H1 (cell line): ENCODE measurements at regions not wholly inside any gene's neighbourhood (a gene's known extent, or its start where the extent isn't known, plus 50 kb on each side); places are given as distances from the start of the nearest gene placed in this dataset.

Experiments
- CTCF ChIA-PET: fragments of 300-600 bp; sonication (Branson Sonifier 250); formaldehyde crosslinking; loops from one replicate; lab custom pipeline; 2021; ENCODE audit not compliant: partially characterized antibody; lab: Charles Lee
- POLR2A ChIA-PET: fragments of 300-600 bp; sonication (Branson Sonifier 250); formaldehyde crosslinking; loops from one replicate; lab custom pipeline; 2021; ENCODE audit warnings: inconsistent platforms; ENCODE audit not compliant: partially characterized antibody; lab: Charles Lee
- DNase-seq, 2 experiments: peaks; one replicate each; pipeline versions ENCODE4 v3.0.0 to v3.0.0-alpha.2; 2010 to 2022; ENCODE audit warnings: low spot score in 2 of 2, low read depth in 1 of 2, mixed read lengths in 1 of 2
- FAIRE-seq: peaks from 2 replicates; lab custom pipeline; 2011; peaks lifted over from hg19 to GRCh38; lab: Jason Lieb, UNC
- H2AFZ ChIP-seq: 2 replicates; pipeline ENCODE4 v1.8.1; 2012; ENCODE audit warnings: low read length, inconsistent platforms
- H2AK5ac ChIP-seq: 2 replicates; pipeline ENCODE4 v1.6.1; 2013; ENCODE audit warnings: low read depth, low read length
- H2BK120ac ChIP-seq: replicated peaks from 2 replicates; pipeline ENCODE3; 2013; ENCODE audit warnings: low read depth, low read length, inconsistent platforms
- H2BK12ac ChIP-seq: 2 replicates; pipeline ENCODE4 v1.6.1; 2013; ENCODE audit warnings: low read depth, low read length
- H2BK15ac ChIP-seq: 2 replicates; pipeline ENCODE4 v1.6.1; 2013; ENCODE audit warnings: low read length
- H2BK20ac ChIP-seq: 2 replicates; pipeline ENCODE4 v1.6.1; 2013; ENCODE audit warnings: low read length
- H2BK5ac ChIP-seq: 2 replicates; pipeline ENCODE4 v1.6.1; 2013; ENCODE audit warnings: low read depth, low read length
- H3K14ac ChIP-seq: 2 replicates; pipeline ENCODE4 v1.6.1; 2013; ENCODE audit warnings: inconsistent platforms; ENCODE audit not compliant: insufficient read length
- H3K18ac ChIP-seq: 2 replicates; pipeline ENCODE4 v1.6.1; 2013; ENCODE audit warnings: low read length; ENCODE audit errors: extremely low read depth
- H3K23ac ChIP-seq: 2 replicates; pipeline ENCODE4 v1.6.1; 2013; ENCODE audit warnings: inconsistent platforms; ENCODE audit not compliant: insufficient read length
- H3K23me2 ChIP-seq: 2 replicates; pipeline ENCODE4 v1.6.1; 2013; ENCODE audit warnings: low read depth, low read length
- H3K27ac ChIP-seq: 2 replicates; pipeline ENCODE4 v1.6.1; 2011; ENCODE audit warnings: low read depth, low read length, inconsistent platforms
- H3K27me3 ChIP-seq, 4 experiments: replicated peaks in 1 of 4; 1 replicate in 1 of 4; 2 replicates in 3 of 4; pipeline versions ENCODE4 v1.6.1 to v1.8.1; 2011 to 2013; ENCODE audit warnings: low read length in 3 of 4, mild to moderate bottlenecking in 3 of 4, inconsistent platforms in 2 of 4, mixed read lengths in 2 of 4, moderate library complexity in 1 of 4; ENCODE audit not compliant: control insufficient read depth in 3 of 4, insufficient read depth in 3 of 4; ENCODE audit errors: extremely low read depth in 1 of 4
- H3K36me3 ChIP-seq, 4 experiments: 2 replicates each; pipeline versions ENCODE4 v1.6.1 to v1.8.1; 2011 to 2013; ENCODE audit warnings: mild to moderate bottlenecking in 4 of 4, low read length in 3 of 4, moderate library complexity in 2 of 4, control low read depth in 1 of 4, inconsistent platforms in 1 of 4; ENCODE audit not compliant: insufficient read depth in 4 of 4, control insufficient read depth in 2 of 4
- H3K4ac ChIP-seq: replicated peaks from 2 replicates; pipeline ENCODE3; 2013; ENCODE audit warnings: low read length, low read depth, mixed read lengths, inconsistent platforms; ENCODE audit not compliant: insufficient read length
- H3K4me1 ChIP-seq, 4 experiments: replicated peaks in 1 of 4; 1 replicate in 1 of 4; 2 replicates in 3 of 4; pipeline versions ENCODE4 v1.6.1 to v1.8.1; 2011 to 2013; ENCODE audit warnings: low read length in 3 of 4, inconsistent platforms in 2 of 4, mixed read lengths in 1 of 4; ENCODE audit not compliant: insufficient read depth in 4 of 4, control insufficient read depth in 3 of 4
- H3K4me2 ChIP-seq, 2 experiments: 2 replicates each; pipeline versions ENCODE4 v1.6.1 to v1.8.1; 2011 to 2013; ENCODE audit warnings: low read depth in 2 of 2, low read length in 2 of 2, control low read depth in 1 of 2, inconsistent platforms in 1 of 2, mild to moderate bottlenecking in 1 of 2; ENCODE audit not compliant: insufficient read depth in 1 of 2
- H3K4me3 ChIP-seq, 4 experiments: fragments of 200-600, 300-600 bp in 1 of 4; sonication (generic), shearing (Covaris generic), sonication (Bioruptor Twin) in 1 of 4; 2 replicates each; pipeline versions ENCODE4 v1.5.1 to v1.8.1; 2011 to 2016; ENCODE audit warnings: low read length in 4 of 4, low read depth in 3 of 4, control low read depth in 2 of 4, inconsistent platforms in 2 of 4, mild to moderate bottlenecking in 2 of 4, mixed read lengths in 1 of 4, moderate library complexity in 1 of 4; ENCODE audit not compliant: insufficient read depth in 2 of 4; ENCODE audit errors: extremely low read depth in 1 of 4
- H3K56ac ChIP-seq: replicated peaks from 2 replicates; pipeline ENCODE3; 2013; ENCODE audit warnings: low read depth, mild to moderate bottlenecking, mixed read lengths, low read length, inconsistent platforms; ENCODE audit not compliant: insufficient read length
- H3K79me1 ChIP-seq: 2 replicates; pipeline ENCODE4 v1.6.1; 2013; ENCODE audit warnings: low read depth, low read length, control low read depth
- H3K79me2 ChIP-seq, 2 experiments: 2 replicates each; pipeline versions ENCODE4 v1.6.1 to v1.8.1; 2012 to 2013; ENCODE audit warnings: low read length in 2 of 2, mild to moderate bottlenecking in 2 of 2, inconsistent platforms in 1 of 2; ENCODE audit not compliant: insufficient read depth in 2 of 2, control insufficient read depth in 1 of 2
- H3K9ac ChIP-seq, 4 experiments: replicated peaks in 1 of 4; 1 replicate in 1 of 4; 2 replicates in 3 of 4; pipeline versions ENCODE4 v1.6.1 to v1.8.1; 2011 to 2013; ENCODE audit warnings: low read depth in 3 of 4, low read length in 3 of 4, control low read depth in 2 of 4, mild to moderate bottlenecking in 2 of 4, moderate library complexity in 2 of 4, inconsistent platforms in 1 of 4; ENCODE audit errors: extremely low read depth in 1 of 4
- H3K9me3 ChIP-seq, 2 experiments: 2 replicates each; pipeline versions ENCODE4 v1.6.1 to v1.8.1; 2012 to 2013; ENCODE audit warnings: mild to moderate bottlenecking in 2 of 2, moderate library complexity in 2 of 2, control low read depth in 1 of 2, inconsistent platforms in 1 of 2, low read depth in 1 of 2, low read length in 1 of 2, mixed read lengths in 1 of 2; ENCODE audit not compliant: insufficient read depth in 2 of 2
- H4K20me1 ChIP-seq, 2 experiments: replicated peaks in 1 of 2; 2 replicates each; pipeline versions ENCODE3 to v1.8.1; 2011 to 2013; ENCODE audit warnings: inconsistent platforms in 2 of 2, low read length in 2 of 2, mild to moderate bottlenecking in 1 of 2; ENCODE audit not compliant: insufficient read depth in 2 of 2, control insufficient read depth in 1 of 2
- H4K5ac ChIP-seq: 2 replicates; pipeline ENCODE4 v1.6.1; 2013; ENCODE audit warnings: low read length, low read depth, mixed read lengths, inconsistent platforms; ENCODE audit not compliant: insufficient read length
- H4K8ac ChIP-seq: 2 replicates; pipeline ENCODE4 v1.8.0; 2013; ENCODE audit warnings: mild to moderate bottlenecking, moderate library complexity, low read length, inconsistent platforms; ENCODE audit not compliant: insufficient read depth; ENCODE audit errors: extremely low read depth
- H4K91ac ChIP-seq: replicated peaks from 2 replicates; pipeline ENCODE3; 2013; ENCODE audit warnings: low read length, mixed read lengths, inconsistent platforms; ENCODE audit not compliant: insufficient read length
- EZH2 ChIP-seq: fragments of 200-600 bp; sonication (generic); IDR thresholded peaks from 2 replicates; pipeline ENCODE4 v1.7.1; 2012; ENCODE audit warnings: low read depth, mild to moderate bottlenecking, moderate library complexity, low read length, inconsistent platforms; ENCODE audit not compliant: severe bottlenecking
- GABPA ChIP-seq: IDR thresholded peaks from 2 replicates; pipeline ENCODE4 v1.6.1; 2011; ENCODE audit warnings: mild to moderate bottlenecking, low read length, moderate library complexity, borderline replicate concordance; ENCODE audit not compliant: insufficient read depth
- GTF2F1 ChIP-seq: IDR thresholded peaks from 2 replicates; pipeline ENCODE4 v1.6.1; 2012; ENCODE audit warnings: low read depth, low read length, improper control_type of control experiment, borderline replicate concordance
- KDM1A ChIP-seq: fragments of 200-600, 300-600 bp; sonication (generic); IDR thresholded peaks from 2 replicates; pipeline ENCODE4 v1.7.1; 2016; ENCODE audit warnings: mild to moderate bottlenecking, low read length, borderline replicate concordance
- POLR2AphosphoS5 ChIP-seq: IDR thresholded peaks from 2 replicates; pipeline ENCODE4 v1.6.1; 2011; ENCODE audit warnings: low read depth, low read length
- RFX5 ChIP-seq: IDR thresholded peaks from 2 replicates; pipeline ENCODE4 v1.6.1; 2011; ENCODE audit warnings: low read depth, low read length, improper control_type of control experiment, borderline replicate concordance
- SAP30 ChIP-seq: fragments of 300-600 bp; sonication (generic); IDR thresholded peaks from 2 replicates; pipeline ENCODE4 v1.7.1; 2012; ENCODE audit warnings: low read length, moderate library complexity, mild to moderate bottlenecking, inconsistent platforms; ENCODE audit not compliant: insufficient read depth, insufficient replicate concordance
- SIN3A ChIP-seq, 2 experiments: IDR thresholded peaks in 1 of 2; conservative IDR thresholded peaks in 1 of 2; 2 replicates each; pipeline ENCODE4 v1.6.1; 2011 to 2012; ENCODE audit warnings: low read length in 2 of 2, improper control_type of control experiment in 1 of 2, low read depth in 1 of 2, mild to moderate bottlenecking in 1 of 2
- SP1 ChIP-seq: IDR thresholded peaks from 2 replicates; pipeline ENCODE4 v1.6.1; 2011; ENCODE audit warnings: low read depth, low read length
- WGBS, 2 experiments: shearing (Covaris generic) in 1 of 2; methylation state at CpG; one replicate each; pipeline versions ENCODE4 v1.1.6 to v1.1.7; 2013 to 2015; ENCODE audit warnings: low lambda C conversion rate in 2 of 2, mixed read lengths in 2 of 2, inconsistent platforms in 1 of 2, low coverage in 1 of 2, missing lambda C conversion rate in 1 of 2; ENCODE audit not compliant: insufficient replicate concordance in 2 of 2, insufficient coverage in 1 of 2, insufficient read length in 1 of 2; ENCODE audit errors: extremely low coverage in 1 of 2, missing lambda C conversion rate in 1 of 2; 5-methylcytosine and 5-hydroxymethylcytosine counted together

DNA sequence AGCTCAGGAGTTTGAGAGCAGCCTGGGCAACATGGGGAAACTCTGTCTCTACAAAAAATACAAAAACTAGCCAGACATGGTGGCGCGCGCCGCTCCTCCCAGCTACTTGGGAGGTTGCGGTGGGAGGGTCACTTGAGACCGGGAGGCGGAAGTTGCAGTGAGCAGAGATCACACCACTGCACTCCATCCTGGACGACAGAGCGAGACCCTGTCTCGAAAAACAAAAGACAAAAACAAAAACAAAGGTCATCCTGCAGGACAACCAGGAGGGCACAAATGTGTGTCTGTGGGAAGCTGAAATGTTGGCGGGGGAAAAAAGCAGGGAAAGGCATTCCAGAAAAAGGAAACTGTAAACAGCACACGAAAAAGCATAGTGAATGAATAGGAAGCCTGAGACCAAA is 104.1 kb upstream of the HNRNPU start:
- DNase-seq: no peak
- TF ChIP-seq SIN3A (conservative IDR thresholded peaks at IDR 0.05 in 1 of 2, IDR thresholded peaks at IDR 0.05 in 1 of 2; ENCODE audit: low read depth in 1 of 2, low read length in 2 of 2) (no peak), RFX5 (no peak), SP1 (no peak), GTF2F1 (no peak), KDM1A (no peak; the same call in 1 of the 2 replicates), SAP30 (no peak), EZH2 (no peak), POLR2AphosphoS5 (no peak), GABPA (no peak)
- TF ChIP-seq, all 59 proteins: peak for 0
- Histone ChIP-seq H3K4me1 (peaks cover 3 to 9% (median 8%) of the 10 kb centered on the region in 4 experiments; a peak in 6 of 7 replicates), H3K23me2 (peaks cover 7% of the 10 kb centered on the region), H2BK20ac (0 out of 2 replicates have a peak overlapping the region, but pooled peaks have one; percentile 8), H3K27ac (no peak overlapping the region), H2AFZ (no peak overlapping the region), H3K9ac (no peak overlapping the region), H3K14ac (no peak overlapping the region), H2BK5ac (peak overlapping the region; percentile 47; the same call in 1 of the 2 replicates), H2BK120ac (no peak overlapping the region), H3K4me3 (peak overlapping the region in 2 of 4 experiments; percentile 74 to 88; a peak in 2 of 8 replicates), H3K27me3 (no peaks in the 10 kb centered on the region), H3K4me2 (peak overlapping the region; percentile 73 to 92; a peak in 2 of 4 replicates), H3K56ac (no peak overlapping the region), H3K23ac (no peak overlapping the region), H4K91ac (no peak overlapping the region), H2BK12ac (peak overlapping the region; percentile 60; the same call in 1 of the 2 replicates), H2BK15ac (no peak overlapping the region), H3K4ac (peak overlapping the region; percentile 12), H3K79me1 (no peaks in the 10 kb centered on the region), H3K79me2 (peaks cover 0 to 13% of the 10 kb centered on the region in 2 experiments; a peak in 2 of 4 replicates), H3K18ac (peak overlapping the region; percentile 80), H4K5ac (peak overlapping the region; percentile 77), H4K20me1 (no peaks in the 10 kb centered on the region), H4K8ac (peak overlapping the region; percentile 42; the same call in 1 of the 2 replicates), H3K36me3 (no peaks in the 10 kb centered on the region), H2AK5ac (no peak overlapping the region), H3K9me3 (no peaks in the 10 kb centered on the region)
- ChIA-PET CTCF (interaction anchor here (1.4 kb wide), 2 partner anchors 74 to 105 kb away, joined by 3 to 4 read pairs; no protein-coding TSS in a partner anchor), POLR2A (interaction anchor here (0.5 to 7.1 kb wide), 13 partner anchors 10 to 618 kb away, joined by 3 to 139 read pairs (median 4); partner anchors contain the start of genes COX20 and HNRNPU)
- WGBS, 2 experiments: 76% methylated on average over 12 of the region's 12 CpGs; no CpG with 5 or more reads in 1 of the 2 experiments
- no peak for FAIRE-seq
